Endothelial cell of umbilical vein (primary cell): ENCODE measurements at regions not wholly inside any gene's neighbourhood (a gene's known extent, or its start where the extent isn't known, plus 50 kb on each side); places are given as distances from the start of the nearest gene placed in this dataset.

Experiments used
- BruUV-seq: library from RNA; stranded (reverse); fragments of 400-500 nt; replicated peaks from 2 replicates; lab custom pipeline; 2021; lab: Mats Ljungman, UMichigan
- CTCF ChIA-PET: fragments of 300-600, 350-600 bp; sonication (Branson Sonifier 250); formaldehyde crosslinking; loops from one replicate; lab custom pipeline; 2021; ENCODE audit warnings: antibody characterized with exemption, inconsistent platforms; lab: Charles Lee
- POLR2A ChIA-PET: fragments of 300-600, 350-600 bp; sonication (Branson Sonifier 250); formaldehyde crosslinking; loops from one replicate; lab custom pipeline; 2021; ENCODE audit warnings: antibody characterized with exemption, inconsistent platforms; lab: Charles Lee
- DNase-seq: peaks from one replicate; pipeline ENCODE4 v3.0.0-alpha.2; 2011; ENCODE audit warnings: low read depth, low spot score
- FAIRE-seq: peaks from 2 replicates; lab custom pipeline; 2011; peaks lifted over from hg19 to GRCh38; lab: Jason Lieb, UNC
- H2AFZ ChIP-seq: 2 replicates; pipeline ENCODE4 v1.6.0; 2012; ENCODE audit warnings: low read depth, low read length, control low read depth, inconsistent platforms
- H3K27ac ChIP-seq: 2 replicates; pipeline ENCODE4 v1.5.1; 2011; ENCODE audit warnings: low read depth, mild to moderate bottlenecking, control low read depth, low read length, moderate library complexity; ENCODE audit not compliant: insufficient read depth
- H3K27me3 ChIP-seq, 2 experiments: 2 replicates each; pipeline versions ENCODE4 v1.6.0 to v1.6.1; 2011; ENCODE audit warnings: low read length in 2 of 2, mixed read lengths in 1 of 2; ENCODE audit not compliant: control insufficient read depth in 2 of 2, insufficient read depth in 2 of 2
- H3K36me3 ChIP-seq, 2 experiments: 2 replicates in 1 of 2; 3 replicates in 1 of 2; pipeline ENCODE4 v1.5.1; 2011; ENCODE audit warnings: low read length in 2 of 2, mild to moderate bottlenecking in 1 of 2, moderate library complexity in 1 of 2; ENCODE audit not compliant: control insufficient read depth in 2 of 2, insufficient read depth in 2 of 2; ENCODE audit errors: extremely low read depth in 1 of 2
- H3K4me1 ChIP-seq: 3 replicates; pipeline ENCODE4 v1.5.1; 2011; ENCODE audit warnings: mild to moderate bottlenecking, low read length; ENCODE audit not compliant: control insufficient read depth, insufficient read depth; ENCODE audit errors: extremely low read depth
- H3K4me2 ChIP-seq: 2 replicates; pipeline ENCODE4 v1.6.1; 2011; ENCODE audit warnings: low read length, control low read depth, mixed read lengths; ENCODE audit not compliant: insufficient read depth
- H3K4me3 ChIP-seq, 3 experiments: fragments of 200-600 bp in 1 of 3; sonication (generic), shearing (Covaris generic) in 1 of 3; replicated peaks in 1 of 3; 2 replicates each; pipeline ENCODE4 v1.5.1; 2011 to 2016; ENCODE audit warnings: control low read depth in 3 of 3, low read length in 3 of 3, mild to moderate bottlenecking in 2 of 3, inconsistent platforms in 1 of 3, low read depth in 1 of 3, moderate library complexity in 1 of 3; ENCODE audit not compliant: insufficient read depth in 1 of 3
- H3K79me2 ChIP-seq: 2 replicates; pipeline ENCODE4 v1.6.0; 2012; ENCODE audit warnings: low read length, inconsistent platforms; ENCODE audit not compliant: control insufficient read depth, insufficient read depth
- H3K9ac ChIP-seq: replicated peaks from 2 replicates; pipeline ENCODE3; 2011; ENCODE audit warnings: low read length, control low read depth; ENCODE audit not compliant: insufficient read depth; ENCODE audit errors: extremely low read depth
- H3K9me1 ChIP-seq: replicated peaks from 3 replicates; pipeline ENCODE4 v1.6.0; 2011; ENCODE audit warnings: mild to moderate bottlenecking, low read length; ENCODE audit not compliant: control insufficient read depth, insufficient read depth; ENCODE audit errors: extremely low read depth
- H3K9me3 ChIP-seq: replicated peaks from 2 replicates; pipeline ENCODE4 v1.5.1; 2012; ENCODE audit warnings: low read length, inconsistent platforms; ENCODE audit not compliant: control insufficient read depth, insufficient read depth
- H4K20me1 ChIP-seq: replicated peaks from 2 replicates; pipeline ENCODE3; 2011; ENCODE audit warnings: mild to moderate bottlenecking, low read length; ENCODE audit not compliant: control insufficient read depth, insufficient read depth; ENCODE audit errors: extremely low read depth
- CTCF ChIP-seq, 2 donors: IDR thresholded peaks; 1 replicate in 1 of 2; 2 replicates in 1 of 2; pipeline ENCODE4 v1.5.1; 2011; ENCODE audit warnings: low read length in 2 of 2, mild to moderate bottlenecking in 2 of 2, moderate library complexity in 2 of 2, control low read depth in 1 of 2, inconsistent platforms in 1 of 2, low read depth in 1 of 2; ENCODE audit not compliant: insufficient read depth in 1 of 2; ENCODE audit errors: extremely low read depth in 1 of 2
- EZH2 ChIP-seq: IDR thresholded peaks from 2 replicates; pipeline ENCODE4 v1.6.1; 2012; ENCODE audit warnings: borderline replicate concordance, low read depth, mild to moderate bottlenecking, moderate library complexity, low read length, inconsistent platforms; ENCODE audit not compliant: severe bottlenecking
- FOS ChIP-seq: IDR thresholded peaks from 2 replicates; pipeline ENCODE4 v1.6.1; 2011; ENCODE audit warnings: mild to moderate bottlenecking, low read length, moderate library complexity, borderline replicate concordance; ENCODE audit not compliant: insufficient read depth
- GATA2 ChIP-seq: IDR thresholded peaks from 2 replicates; pipeline ENCODE4 v1.7.0; 2011; ENCODE audit warnings: low read depth, mild to moderate bottlenecking, moderate library complexity, mixed read lengths, low read length; ENCODE audit not compliant: insufficient read length, insufficient read depth
- JUN ChIP-seq: IDR thresholded peaks from 2 replicates; pipeline ENCODE4 v1.6.1; 2011; ENCODE audit warnings: borderline replicate concordance, low read depth; ENCODE audit not compliant: insufficient read length, insufficient read depth
- MAX ChIP-seq: IDR thresholded peaks from 2 replicates; pipeline ENCODE4 v1.6.1; 2011; ENCODE audit not compliant: insufficient read depth, insufficient read length
- MYC ChIP-seq: IDR thresholded peaks from one replicate; pipeline ENCODE4 v1.6.1; 2011; ENCODE audit warnings: mild to moderate bottlenecking, low read depth, low read length
- POLR2A ChIP-seq: IDR thresholded peaks from 2 replicates; pipeline ENCODE4 v1.6.1; 2012; ENCODE audit warnings: low read depth, mild to moderate bottlenecking, control low read depth, low read length
- POLR2AphosphoS5 ChIP-seq: IDR thresholded peaks from 2 replicates; pipeline ENCODE4 v1.6.1; 2012; ENCODE audit warnings: low read depth, mild to moderate bottlenecking, control low read depth, low read length, moderate library complexity; ENCODE audit not compliant: insufficient read depth
- dilution Hi-C: fragments of 300-500 bp; cut with MboI; formaldehyde crosslinking; loops from one replicate; pipeline ENCODE4 v1.15.0; 2019; ENCODE audit warnings: low sequenced_read_pairs; ENCODE audit not compliant: extremely low pct_ligation_motif_present
- intact Hi-C: fragments of 100-400 bp; cut with micrococcal nuclease; formaldehyde crosslinking; loops from one replicate; pipeline ENCODE4 v1.10.0; 2022

- no peak for FAIRE-seq
- Histone ChIP-seq H3K4me3 (no peak overlapping the region), H3K27me3 (no peaks in the 10 kb centered on the region), H3K4me1 (no peaks in the 10 kb centered on the region), H3K27ac (no peak overlapping the region), H2AFZ (no peak overlapping the region), H3K4me2 (no peak overlapping the region), H3K9me1 (no peaks in the 10 kb centered on the region), H4K20me1 (no peaks in the 10 kb centered on the region), H3K9ac (no peak overlapping the region), H3K9me3 (peaks cover 2% of the 10 kb centered on the region), H3K79me2 (no peaks in the 10 kb centered on the region), H3K36me3 (no peaks in the 10 kb centered on the region)
- TF ChIP-seq GATA2 = no peak
- TF ChIP-seq POLR2AphosphoS5 = no peak
- TF ChIP-seq FOS = no peak
- TF ChIP-seq JUN = no peak
- no peak for TF ChIP-seq MAX
- TF ChIP-seq MYC = no peak
- no peak for TF ChIP-seq POLR2A
- no peak for TF ChIP-seq CTCF (IDR thresholded peaks at IDR 0.05; ENCODE audit: extremely low read depth in 1 of 2, insufficient read depth in 1 of 2, low read depth in 1 of 2, low read length in 2 of 2)
- TF ChIP-seq EZH2 = no peak
- DNase-seq = no peak
- dilution Hi-C loops = no loop called here
- ChIA-PET CTCF (no interaction called here), POLR2A (no interaction called here)
- BruUV-seq = no TSS peak
- intact Hi-C loops = no loop called here
Measured at GRCh38 chr9:115964710-115965347, 188.8 kb upstream of the PAPPA start.
